Islet precursor cell (in vitro differentiated cells): ENCODE measurements at regions not wholly inside any gene's neighbourhood (a gene's known extent, or its start where the extent isn't known, plus 50 kb on each side); places are given as distances from the start of the nearest gene placed in this dataset.

Experiments
- DNase-seq: peaks from one replicate; pipeline ENCODE4 v3.0.0-alpha.2; 2018

DNA sequence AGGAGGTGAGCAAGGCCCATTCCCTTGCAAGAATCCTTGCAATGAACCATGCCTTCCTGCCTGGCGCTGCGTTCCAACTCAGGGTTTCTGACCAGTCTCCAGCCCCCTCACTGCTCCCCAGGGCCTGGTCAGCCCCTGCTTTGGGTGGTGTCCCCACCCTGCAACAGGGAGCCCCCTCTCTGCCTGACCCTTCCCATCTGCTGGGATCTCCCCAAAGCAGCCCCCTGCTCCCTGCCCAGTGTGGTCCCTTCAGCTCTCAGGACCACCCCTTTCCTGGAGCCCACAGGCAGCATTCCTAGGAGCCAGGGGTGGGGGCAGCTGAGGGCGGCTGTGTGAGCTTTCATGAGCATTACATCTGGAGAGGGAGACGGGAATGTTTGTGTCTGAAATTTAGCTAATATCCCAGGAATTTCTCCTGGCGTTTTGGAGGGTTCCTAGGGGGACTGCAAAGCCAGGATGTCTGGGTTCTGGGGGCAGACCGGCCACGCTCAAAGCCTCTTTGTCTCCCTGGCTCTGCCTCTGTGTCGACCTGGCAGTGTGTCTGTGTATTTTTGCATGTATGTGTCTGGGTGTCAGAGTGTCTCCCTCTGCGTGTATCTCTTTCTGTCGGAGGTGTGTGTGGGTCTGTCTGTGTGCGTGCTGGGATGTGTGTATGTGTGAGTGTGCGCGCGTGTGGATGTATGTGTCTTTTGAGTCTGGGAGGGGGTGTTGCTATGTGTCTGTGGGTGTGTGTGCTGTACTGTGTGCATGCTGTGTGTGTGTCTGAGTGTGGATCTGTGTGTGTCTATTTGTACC, 300.5 kb upstream of the ZMIZ1 start:
- DNase-seq: peak; percentile 92

- DNase-seq: peak; percentile 69
Observed at GRCh38 chr10:78768876-78769275, 299.9 kb upstream of the ZMIZ1 start.

DNA sequence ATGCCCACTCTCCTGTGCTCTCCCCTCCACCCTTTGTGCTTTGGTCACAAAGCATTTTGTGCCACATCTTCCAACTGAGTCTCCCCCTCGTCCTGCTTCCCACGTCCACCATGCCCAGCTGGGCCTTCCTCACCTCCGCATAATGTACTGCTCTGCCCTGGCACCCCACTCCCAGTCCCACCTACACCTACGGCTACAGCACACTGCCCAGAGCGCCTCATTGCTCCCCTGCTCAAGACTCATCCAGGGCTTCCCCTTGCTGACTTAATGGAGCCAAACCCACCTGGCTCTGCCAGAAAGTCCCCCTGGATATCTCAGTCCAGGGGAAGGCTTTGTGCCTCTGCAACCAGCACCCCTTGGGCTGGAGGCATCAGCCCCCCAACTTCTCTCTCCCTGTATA, 299.2 kb upstream of the ZMIZ1 start:
- DNase-seq: peak; percentile 27

DNA sequence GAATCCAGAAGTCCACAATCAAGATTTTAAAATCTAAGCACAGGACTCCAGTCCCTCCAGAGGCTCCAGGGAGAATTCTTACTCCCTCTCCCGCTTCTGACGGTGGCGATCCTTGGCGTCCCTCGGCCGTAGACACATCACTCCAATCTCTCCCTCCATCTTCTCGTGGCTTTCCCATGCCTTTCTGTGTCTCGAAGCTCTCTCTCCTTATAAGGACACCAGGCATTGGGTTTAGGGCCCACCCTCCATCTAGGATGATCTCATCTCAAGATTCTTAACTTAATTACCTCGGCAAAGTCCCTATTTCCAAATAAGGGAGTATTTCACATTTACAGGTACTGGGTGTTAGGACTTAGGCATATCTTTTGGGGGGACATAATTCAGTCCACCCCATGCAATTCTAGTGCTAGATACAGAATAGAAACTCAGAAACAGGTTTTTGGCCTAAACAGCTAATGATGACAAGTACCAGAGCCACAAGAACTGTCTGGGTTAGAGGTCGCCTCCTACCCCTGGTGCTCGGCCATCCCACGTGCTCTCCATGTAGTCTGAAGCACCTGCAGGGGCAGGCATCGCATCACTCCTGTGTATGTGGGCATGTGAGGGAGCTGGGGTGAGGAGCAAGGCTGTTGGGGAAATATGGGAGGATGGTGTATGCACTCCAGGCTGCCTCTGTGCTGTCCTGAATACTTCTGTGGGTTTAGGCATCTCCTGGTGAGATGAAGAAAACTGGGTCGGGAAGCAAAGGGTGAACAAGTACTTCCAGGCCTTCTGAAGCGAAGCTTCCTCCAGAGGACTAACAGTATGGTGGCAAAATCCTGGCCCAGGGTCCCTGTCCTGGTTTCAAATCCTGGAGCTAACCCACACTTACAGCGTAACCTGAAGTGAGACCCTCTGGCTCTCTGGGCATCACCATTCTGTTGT, 298.3 kb upstream of the ZMIZ1 start:
- DNase-seq: peak; percentile 67

GRCh38 chr10:78771260-78771659, 297.5 kb upstream of the ZMIZ1 start:
- peak; percentile 35 for DNase-seq

- DNase-seq: peak; percentile 50
Observed at GRCh38 chr10:78771808-78772455, 296.8 kb upstream of the ZMIZ1 start.

- no peak for DNase-seq
Observed at GRCh38 chr10:78772486-78772885, 296.3 kb upstream of the ZMIZ1 start.

DNA sequence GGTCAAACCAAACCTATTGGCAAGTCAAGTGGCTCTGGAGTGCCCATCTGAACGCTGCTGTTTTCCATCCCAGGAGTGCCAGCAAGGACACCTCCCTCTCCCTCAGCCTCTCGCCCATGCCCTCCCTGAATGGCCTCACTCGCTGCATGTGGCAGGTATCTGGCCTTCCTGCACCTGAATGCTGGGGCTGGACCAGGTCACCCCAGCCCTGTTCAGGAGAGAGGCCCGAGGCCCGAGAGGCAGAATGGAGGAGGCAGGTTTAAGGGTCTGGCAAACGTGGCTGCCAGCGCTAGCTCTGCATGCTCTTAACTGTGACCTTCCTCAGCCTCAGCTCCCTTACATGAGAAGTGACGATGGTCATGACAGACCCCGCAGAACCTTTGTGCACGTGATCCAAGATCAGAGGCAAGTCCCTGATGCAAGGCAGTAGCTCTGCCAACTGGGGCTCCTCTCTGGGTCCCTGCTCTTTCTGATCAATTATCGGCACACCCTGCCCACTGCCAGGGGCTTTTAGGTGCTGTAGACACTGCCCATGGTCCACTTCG, 295.7 kb upstream of the ZMIZ1 start:
- peak; percentile 32 for DNase-seq

GRCh38 chr10:78774614-78774998, 294.2 kb upstream of the ZMIZ1 start:
- DNase-seq: no peak

GRCh38 chr10:78774999-78775711, 293.6 kb upstream of the ZMIZ1 start:
- DNase-seq: peak; percentile 79

- peak; percentile 21 for DNase-seq
Observed at GRCh38 chr10:78775891-78776290, 292.9 kb upstream of the ZMIZ1 start.

- peak; percentile 12 for DNase-seq
Observed at GRCh38 chr10:78776756-78777155, 292.0 kb upstream of the ZMIZ1 start.

- peak; percentile 96 for DNase-seq
Observed at GRCh38 chr10:78777466-78777865, 291.3 kb upstream of the ZMIZ1 start.

DNA sequence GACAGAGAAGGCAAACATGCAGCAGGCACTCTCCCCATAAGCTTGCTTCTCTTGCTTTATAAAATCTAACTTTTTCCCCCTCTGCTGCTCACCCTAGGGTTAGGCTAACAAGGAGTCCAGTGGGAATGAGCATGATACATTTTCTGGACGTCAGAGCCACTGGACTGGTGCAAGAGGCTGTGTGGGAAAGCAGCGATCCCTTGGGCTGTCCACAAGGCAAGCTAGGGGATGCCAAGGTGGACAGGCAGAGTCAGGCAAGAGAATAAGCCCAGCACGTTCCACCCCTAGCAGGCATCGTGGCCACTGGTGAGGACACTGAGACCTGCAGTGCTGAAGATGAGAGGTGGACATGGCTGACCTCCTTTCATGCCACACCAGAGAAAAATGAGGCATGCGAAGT, 290.9 kb upstream of the ZMIZ1 start:
- DNase-seq: no peak

DNA sequence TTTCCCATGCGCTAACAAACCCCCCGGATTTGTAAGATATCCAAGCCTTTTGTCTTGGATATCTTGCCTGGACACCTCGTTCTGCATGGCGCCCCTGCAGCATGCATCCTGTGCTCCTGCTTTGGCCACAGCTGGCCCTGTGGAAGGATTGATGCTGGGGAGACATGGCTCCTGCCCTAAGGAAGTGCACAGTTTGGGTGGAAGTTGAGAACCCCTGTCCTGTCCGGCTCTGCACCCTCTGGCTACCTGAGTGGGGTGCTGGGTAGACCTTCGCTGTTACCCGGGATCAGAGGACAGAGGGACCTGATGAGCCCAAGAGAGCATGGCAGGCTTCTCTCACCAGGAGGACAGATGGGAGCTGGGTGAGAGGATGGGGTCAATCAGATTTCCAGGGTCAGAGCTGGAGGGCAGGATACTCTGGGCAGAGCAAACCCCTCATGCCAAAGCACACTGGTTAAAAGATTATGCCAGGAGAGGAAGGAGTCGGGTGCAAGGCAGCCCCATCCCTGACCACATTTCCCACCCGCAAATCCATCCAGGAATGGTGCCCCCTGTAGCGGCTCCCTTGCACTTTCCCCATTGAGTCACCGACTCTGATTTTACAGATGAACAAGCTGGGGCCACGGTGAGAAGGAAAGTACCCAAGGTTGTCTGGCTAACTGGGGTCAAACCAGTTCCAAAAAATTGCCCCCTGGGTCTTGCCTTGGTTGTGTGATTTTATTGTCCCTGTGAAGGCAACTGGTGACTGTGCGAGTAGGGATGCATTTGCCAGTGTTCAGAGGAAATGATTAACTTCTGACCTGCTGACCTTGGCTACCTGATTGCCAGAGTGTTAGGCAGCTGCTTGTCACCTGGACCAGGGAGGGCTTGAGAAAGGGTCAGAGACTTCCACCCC, 290.1 kb upstream of the ZMIZ1 start:
- peak; percentile 61 for DNase-seq

DNA sequence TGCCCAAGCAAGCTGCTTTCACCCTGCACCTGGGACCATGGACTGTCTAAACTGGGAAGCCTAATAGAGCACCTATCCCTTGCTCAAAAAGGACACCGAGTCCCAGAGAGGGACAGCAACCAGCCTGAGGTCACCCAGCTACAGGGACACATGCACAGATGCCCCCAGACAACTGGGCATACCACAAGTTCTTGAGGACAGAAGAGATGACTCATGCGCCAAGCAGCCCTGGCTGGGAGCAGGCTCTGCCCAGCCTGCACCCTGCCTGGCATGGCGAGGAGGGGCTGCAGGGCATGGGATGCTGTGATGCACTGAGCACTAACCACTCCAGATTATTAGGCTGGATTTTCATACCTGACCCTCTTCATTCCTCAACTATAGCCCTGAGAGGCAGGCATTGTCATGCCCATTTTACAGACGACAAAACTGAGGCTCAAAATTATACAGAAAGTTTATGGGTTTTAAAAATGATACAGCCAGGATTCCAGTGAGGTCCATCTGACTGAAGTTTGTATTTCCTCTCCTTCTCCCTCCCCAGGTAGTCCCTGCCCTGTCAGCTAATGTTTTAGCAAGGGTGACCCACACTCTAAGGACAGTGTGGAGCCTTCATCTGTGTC, 289.3 kb upstream of the ZMIZ1 start:
- peak; percentile 55 for DNase-seq

GRCh38 chr10:78780551-78780961, 288.2 kb upstream of the ZMIZ1 start:
- DNase-seq: peak; percentile 49

- DNase-seq: peak; percentile 48
Observed at GRCh38 chr10:78781251-78781913, 287.4 kb upstream of the ZMIZ1 start.

DNA sequence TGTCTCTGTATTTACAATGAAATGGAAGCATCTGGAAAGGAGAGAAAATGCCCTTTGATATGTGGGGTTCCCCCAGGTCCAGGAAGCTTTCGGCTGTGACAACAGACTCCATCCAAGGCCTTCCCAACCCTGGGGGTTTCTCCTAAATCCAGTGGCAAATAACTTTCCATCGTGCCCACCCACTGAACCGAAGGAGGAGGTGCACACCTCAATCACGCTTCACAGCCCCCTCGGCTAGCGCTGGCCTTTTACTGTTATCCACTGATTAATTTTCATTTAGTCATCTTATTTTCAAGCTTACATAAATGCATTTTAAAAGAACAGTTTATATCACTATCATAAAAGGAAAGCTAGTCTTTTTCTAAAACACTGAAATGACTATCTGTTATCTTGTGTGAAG, 286.8 kb upstream of the ZMIZ1 start:
- DNase-seq: no peak

- peak; percentile 29 for DNase-seq
Observed at GRCh38 chr10:78782441-78782840, 286.3 kb upstream of the ZMIZ1 start.
